ENCODE measurements at regions not wholly inside any gene's neighbourhood (a gene's known extent, or its start where the extent isn't known, plus 50 kb on each side); places are given as distances from the start of the nearest gene placed in this dataset.

- WGBS: 90% methylated on average over 3 of the region's 3 CpGs
- TF ChIP-seq EP300 (IDR thresholded peaks at IDR 0.05) (no peak), POLR2A (IDR thresholded peaks at IDR 0.05; ENCODE audit: low read depth) (no peak), CTCF (IDR thresholded peaks at IDR 0.05) (no peak), POLR2AphosphoS5 (IDR thresholded peaks at IDR 0.05) (no peak)
- H3K27ac ChIP-seq (replicated peaks in 1 of 4): no peak overlapping the region
- H3K9me3 ChIP-seq: no peaks in the 10 kb centered on the region
- H3K27me3 ChIP-seq: no peaks in the 10 kb centered on the region
- H3K4me1 ChIP-seq: peaks cover 0 to 35% (median 32%) of the 10 kb centered on the region in 4 donors
- intact Hi-C loops (cut with DNase I): loop anchor here (10.0 kb wide), 1 partner anchor 248 kb away; no protein-coding TSS in a partner anchor
- H3K36me3 ChIP-seq: no peaks in the 10 kb centered on the region
- DNase-seq (ENCODE audit: extremely low spot score): no peak
- H3K4me3 ChIP-seq: no peak overlapping the region
Measured at GRCh38 chr1:55726994-55727393, 511.8 kb upstream of the USP24 start.

- intact Hi-C loops (cut with DNase I): loop anchor here (2.0 to 10.0 kb wide), 2 partner anchors 49 to 249 kb away; no protein-coding TSS in a partner anchor
- Histone ChIP-seq H3K9me3 (no peaks in the 10 kb centered on the region), H3K4me1 (peaks cover 0 to 43% (median 43%) of the 10 kb centered on the region in 4 donors), H3K27ac (replicated peaks in 1 of 4) (peak overlapping the region in 1 of 4 donors; percentile 30), H3K27me3 (no peaks in the 10 kb centered on the region), H3K36me3 (no peaks in the 10 kb centered on the region), H3K4me3 (no peak overlapping the region)
- 58% methylated on average over 1 of the region's 1 CpG for WGBS
- TF ChIP-seq POLR2AphosphoS5 (IDR thresholded peaks at IDR 0.05) (peak in 1 of 2 donors; percentile 76), POLR2A (IDR thresholded peaks at IDR 0.05; ENCODE audit: low read depth) (no peak)
- DNase-seq (ENCODE audit: extremely low spot score): no peak
Measured at GRCh38 chr1:55725378-55725777, 510.2 kb upstream of the USP24 start.

- peak overlapping the region in 2 of 4 donors; percentile 7 to 30 for H3K27ac ChIP-seq (replicated peaks in 1 of 4)
- no peak for DNase-seq (ENCODE audit: extremely low spot score)
- 83% methylated on average over 7 of the region's 7 CpGs for WGBS
- no peaks in the 10 kb centered on the region for H3K9me3 ChIP-seq
- H3K4me3 ChIP-seq: no peak overlapping the region
- no peaks in the 10 kb centered on the region for H3K36me3 ChIP-seq
- peaks cover 0 to 50% (median 49%) of the 10 kb centered on the region in 4 donors for H3K4me1 ChIP-seq
- intact Hi-C loops (cut with DNase I): loop anchor here (2.0 to 10.0 kb wide), 3 partner anchors 50 to 347 kb away; no protein-coding TSS in a partner anchor
- TF ChIP-seq POLR2AphosphoS5 (IDR thresholded peaks at IDR 0.05) (peak in 1 of 2 donors; percentile 70), POLR2A (IDR thresholded peaks at IDR 0.05; ENCODE audit: low read depth) (no peak), EP300 (IDR thresholded peaks at IDR 0.05) (no peak)
- no peaks in the 10 kb centered on the region for H3K27me3 ChIP-seq
Measured at GRCh38 chr1:55724551-55725325, 509.6 kb upstream of the USP24 start.

GRCh38 chr1:55723001-55723400 lies 507.8 kb upstream of the USP24 start:
- 88% methylated on average over 1 of the region's 1 CpG for WGBS
- H3K4me3 ChIP-seq: no peak overlapping the region
- no peaks in the 10 kb centered on the region for H3K36me3 ChIP-seq
- no peak for TF ChIP-seq EP300 (IDR thresholded peaks at IDR 0.05)
- no peak for TF ChIP-seq POLR2A (IDR thresholded peaks at IDR 0.05; ENCODE audit: low read depth)
- TF ChIP-seq CTCF (IDR thresholded peaks at IDR 0.05): no peak
- no peak for TF ChIP-seq POLR2AphosphoS5 (IDR thresholded peaks at IDR 0.05)
- H3K27me3 ChIP-seq: no peaks in the 10 kb centered on the region
- peaks cover 6 to 67% (median 67%) of the 10 kb centered on the region in 4 donors for H3K4me1 ChIP-seq
- intact Hi-C loops (cut with DNase I): loop anchor here (5.0 to 10.0 kb wide), 2 partner anchors 252 to 346 kb away; no protein-coding TSS in a partner anchor
- H3K27ac ChIP-seq (replicated peaks in 1 of 4): no peak overlapping the region
- no peak for DNase-seq (ENCODE audit: extremely low spot score)
- H3K9me3 ChIP-seq: no peaks in the 10 kb centered on the region

- Histone ChIP-seq H3K36me3 (no peaks in the 10 kb centered on the region), H3K27ac (replicated peaks in 1 of 4) (peak overlapping the region; percentile 71 to 90 (median 80)), H3K4me3 (no peak overlapping the region), H3K27me3 (no peaks in the 10 kb centered on the region), H3K4me1 (peaks cover 6 to 69% (median 64%) of the 10 kb centered on the region in 4 donors), H3K9me3 (no peaks in the 10 kb centered on the region)
- TF ChIP-seq CTCF (IDR thresholded peaks at IDR 0.05) (no peak), POLR2AphosphoS5 (IDR thresholded peaks at IDR 0.05) (peak; percentile 66 to 79), EP300 (IDR thresholded peaks at IDR 0.05) (peak; percentile 6), POLR2A (IDR thresholded peaks at IDR 0.05; ENCODE audit: low read depth) (no peak)
- no peak for DNase-seq (ENCODE audit: extremely low spot score)
- 70% methylated on average over 2 of the region's 3 CpGs for WGBS
- intact Hi-C loops (cut with DNase I): loop anchor here (5.0 to 10.0 kb wide), 2 partner anchors 255 to 343 kb away; no protein-coding TSS in a partner anchor
Measured at GRCh38 chr1:55720261-55720660, 505.1 kb upstream of the USP24 start.
